ENCODE measurements at regions not wholly inside any gene's neighbourhood (a gene's known extent, or its start where the extent isn't known, plus 50 kb on each side); places are given as distances from the start of the nearest gene placed in this dataset.

GRCh38 chr4:126742885-126743284 is 889.9 kb upstream of the INTU start:
- TF ChIP-seq POLR2A (IDR thresholded peaks at IDR 0.05; ENCODE audit: low read depth, low read length) (no peak), SP1 (IDR thresholded peaks at IDR 0.05; ENCODE audit: low read depth, low read length) (no peak), USF1 (IDR thresholded peaks at IDR 0.05; ENCODE audit: borderline replicate concordance, extremely low read length, insufficient read depth, low read depth, low read length) (no peak), ATF2 (IDR thresholded peaks at IDR 0.05; ENCODE audit: low read length) (no peak), FOXK2 (IDR thresholded peaks at IDR 0.05) (no peak), ZBTB33 (IDR thresholded peaks at IDR 0.05) (no peak), MTA2 (IDR thresholded peaks at IDR 0.05; ENCODE audit: low read depth) (no peak), CTCF (IDR thresholded peaks at IDR 0.05 in 2 of 3, conservative IDR thresholded peaks at IDR 0.05 in 1 of 3; ENCODE audit: control insufficient read depth in 2 of 3, extremely low read depth in 1 of 3, insufficient read depth in 1 of 3, low read depth in 3 of 3, low read length in 3 of 3) (no peak), ATF3 (IDR thresholded peaks at IDR 0.05; ENCODE audit: borderline replicate concordance, extremely low read depth, low read depth, low read length) (no peak), PML (IDR thresholded peaks at IDR 0.05; ENCODE audit: low read length) (no peak), DPF2 (IDR thresholded peaks at IDR 0.05) (no peak)
